ENCODE measurements at regions not wholly inside any gene's neighbourhood (a gene's known extent, or its start where the extent isn't known, plus 50 kb on each side); places are given as distances from the start of the nearest gene placed in this dataset.
A peak's percentile ranks its signal among the peaks of the same experiment; 100 is the strongest.

- Mint-ChIP-seq H3K9me3 (ENCODE audit: low read depth) (peaks cover 15% of the 10 kb centered on the region), H3K36me3 (ENCODE audit: low read depth) (no peaks in the 10 kb centered on the region), H3K27me3 (ENCODE audit: low read depth) (no peaks in the 10 kb centered on the region), H3K4me1 (ENCODE audit: low read depth) (peaks cover 24% of the 10 kb centered on the region), H3K4me3 (ENCODE audit: unreplicated experiment) (no peak overlapping the region), H3K27ac (ENCODE audit: unreplicated experiment) (peak overlapping the region; percentile 66)
- no peak for DNase-seq (ENCODE audit: low spot score)
- TF ChIP-seq CTCF (IDR thresholded peaks at IDR 0.05) = no peak
Observed at GRCh38 chr6:12403201-12403826, 113.2 kb downstream of the EDN1 start.

- H3K4me1 Mint-ChIP-seq (ENCODE audit: low read depth) = peaks cover 24% of the 10 kb centered on the region
- TF ChIP-seq CTCF (IDR thresholded peaks at IDR 0.05) = no peak
- H3K9me3 Mint-ChIP-seq (ENCODE audit: low read depth) = peaks cover 13% of the 10 kb centered on the region
- peak overlapping the region; percentile 66 for H3K27ac Mint-ChIP-seq (ENCODE audit: unreplicated experiment)
- no peak overlapping the region for H3K4me3 Mint-ChIP-seq (ENCODE audit: unreplicated experiment)
- H3K27me3 Mint-ChIP-seq (ENCODE audit: low read depth) = no peaks in the 10 kb centered on the region
- no peaks in the 10 kb centered on the region for H3K36me3 Mint-ChIP-seq (ENCODE audit: low read depth)
- DNase-seq (ENCODE audit: low spot score) = no peak
Observed at GRCh38 chr6:12403947-12404647, 113.9 kb downstream of the EDN1 start.

- Mint-ChIP-seq H3K27me3 (ENCODE audit: low read depth) (no peaks in the 10 kb centered on the region), H3K4me1 (ENCODE audit: low read depth) (peaks cover 24% of the 10 kb centered on the region), H3K4me3 (ENCODE audit: unreplicated experiment) (no peak overlapping the region), H3K27ac (ENCODE audit: unreplicated experiment) (no peak overlapping the region), H3K9me3 (ENCODE audit: low read depth) (peaks cover 8% of the 10 kb centered on the region), H3K36me3 (ENCODE audit: low read depth) (no peaks in the 10 kb centered on the region)
- no peak for TF ChIP-seq CTCF (IDR thresholded peaks at IDR 0.05)
- DNase-seq (ENCODE audit: low spot score) = no peak
Observed at GRCh38 chr6:12404651-12405050, 114.5 kb downstream of the EDN1 start.

- Mint-ChIP-seq H3K36me3 (ENCODE audit: low read depth) (no peaks in the 10 kb centered on the region), H3K4me1 (ENCODE audit: low read depth) (peaks cover 12% of the 10 kb centered on the region), H3K27ac (ENCODE audit: unreplicated experiment) (no peak overlapping the region)
Observed at GRCh38 chr6:12408752-12409151, 118.6 kb downstream of the EDN1 start.

GRCh38 chr6:12410946-12411345 is 120.8 kb downstream of the EDN1 start:
- DNase-seq (ENCODE audit: low spot score) = no peak
- no peak for TF ChIP-seq CTCF (IDR thresholded peaks at IDR 0.05)
- no peaks in the 10 kb centered on the region for H3K9me3 Mint-ChIP-seq (ENCODE audit: low read depth)
- H3K4me3 Mint-ChIP-seq (ENCODE audit: unreplicated experiment) = no peak overlapping the region
- H3K27me3 Mint-ChIP-seq (ENCODE audit: low read depth) = no peaks in the 10 kb centered on the region
- no peaks in the 10 kb centered on the region for H3K36me3 Mint-ChIP-seq (ENCODE audit: low read depth)
- H3K4me1 Mint-ChIP-seq (ENCODE audit: low read depth) = peaks cover 25% of the 10 kb centered on the region
- H3K27ac Mint-ChIP-seq (ENCODE audit: unreplicated experiment) = no peak overlapping the region

More at GRCh38 chr6:12408752-12409151, 118.6 kb downstream of the EDN1 start:
- H3K4me3 Mint-ChIP-seq (ENCODE audit: unreplicated experiment) = no peak overlapping the region
- DNase-seq (ENCODE audit: low spot score) = no peak
- no peaks in the 10 kb centered on the region for H3K9me3 Mint-ChIP-seq (ENCODE audit: low read depth)
- H3K27me3 Mint-ChIP-seq (ENCODE audit: low read depth) = no peaks in the 10 kb centered on the region
- no peak for TF ChIP-seq CTCF (IDR thresholded peaks at IDR 0.05)
